Muscle layer of duodenum (tissue), 2 donors: ENCODE measurements at regions not wholly inside any gene's neighbourhood (a gene's known extent, or its start where the extent isn't known, plus 50 kb on each side); places are given as distances from the start of the nearest gene placed in this dataset.
"Not testable (repeated sequence)": the region's sequence is repeated elsewhere in the genome, so short reads cannot be mapped to it uniquely, and the experiment has no call there.

Experiments used
- H3K27ac ChIP-seq: one replicate; pipeline ENCODE4 v1.7.0; 2013; ENCODE audit warnings: mild to moderate bottlenecking, low read length
- H3K27me3 ChIP-seq: one replicate; pipeline ENCODE4 v1.7.0; 2013; ENCODE audit warnings: low read depth, mild to moderate bottlenecking, control low read depth, low read length
- H3K36me3 ChIP-seq, 2 donors: one replicate each; pipeline ENCODE4 v1.7.0; 2013; ENCODE audit warnings: low read length in 2 of 2, control low read depth in 1 of 2, mild to moderate bottlenecking in 1 of 2; ENCODE audit not compliant: insufficient read depth in 2 of 2, control insufficient read depth in 1 of 2
- H3K4me1 ChIP-seq, 2 donors: one replicate each; pipeline ENCODE4 v1.7.0; 2013; ENCODE audit warnings: low read length in 2 of 2, mild to moderate bottlenecking in 2 of 2, control low read depth in 1 of 2, moderate library complexity in 1 of 2; ENCODE audit not compliant: insufficient read depth in 2 of 2, control insufficient read depth in 1 of 2
- H3K4me3 ChIP-seq, 2 donors: one replicate each; pipeline ENCODE4 v1.7.0; 2013; ENCODE audit warnings: low read length in 2 of 2, low read depth in 1 of 2, mild to moderate bottlenecking in 1 of 2
- H3K9me3 ChIP-seq, 2 donors: one replicate each; pipeline ENCODE4 v1.7.0; 2013; ENCODE audit warnings: low read length in 2 of 2, control low read depth in 1 of 2, mild to moderate bottlenecking in 1 of 2; ENCODE audit not compliant: control insufficient read depth in 1 of 2
- donor health status: healthy.

DNA sequence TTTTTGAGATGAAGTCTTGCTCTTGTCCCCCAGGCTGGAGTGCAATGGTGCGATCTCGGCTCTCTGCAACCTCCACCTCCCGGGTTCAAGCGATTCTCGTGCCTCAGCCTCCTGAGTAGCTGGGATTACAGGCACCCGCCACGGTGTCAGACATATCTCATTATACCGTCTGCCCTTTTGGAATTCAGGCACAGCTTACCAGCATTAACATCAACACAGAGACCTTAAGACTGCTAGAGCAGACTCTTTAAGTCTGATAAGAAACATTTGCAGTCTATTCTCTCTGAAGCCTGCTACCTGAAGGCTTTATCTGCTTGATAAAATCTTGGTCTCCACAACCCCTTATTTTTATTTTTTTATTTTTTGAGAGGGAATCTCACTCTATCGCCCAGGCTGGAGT is 78.7 kb downstream of the SOWAHC start:
- H3K4me3 ChIP-seq, H3K27ac ChIP-seq, H3K9me3 ChIP-seq, H3K36me3 ChIP-seq, H3K27me3 ChIP-seq: not testable (repeated sequence)
- H3K4me1 ChIP-seq, result peaks cover 19 to 47% of the 10 kb centered on the region in 2 donors

GRCh38 chr2:109693292-109693691 is 79.1 kb downstream of the SOWAHC start:
- Histone ChIP-seq H3K27ac (peak overlapping the region; percentile 58), H3K4me1 (peaks cover 19 to 47% of the 10 kb centered on the region in 2 donors)
- H3K4me3 ChIP-seq, H3K9me3 ChIP-seq, H3K36me3 ChIP-seq, H3K27me3 ChIP-seq: not testable (repeated sequence)

- no peak overlapping the region for H3K4me3 ChIP-seq
- peak overlapping the region; percentile 58 for H3K27ac ChIP-seq
- H3K4me1 ChIP-seq, result peaks cover 19 to 47% of the 10 kb centered on the region in 2 donors
- no peaks in the 10 kb centered on the region for H3K36me3 ChIP-seq
- H3K27me3 ChIP-seq, result no peaks in the 10 kb centered on the region
- H3K9me3 ChIP-seq, result no peaks in the 10 kb centered on the region
Measured at GRCh38 chr2:109694190-109694589, 80.0 kb downstream of the SOWAHC start.

- Histone ChIP-seq H3K4me1 (peaks cover 15 to 47% of the 10 kb centered on the region in 2 donors), H3K27ac (no peak overlapping the region), H3K4me3 (no peak overlapping the region), H3K9me3 (no peaks in the 10 kb centered on the region), H3K36me3 (no peaks in the 10 kb centered on the region), H3K27me3 (no peaks in the 10 kb centered on the region)
Measured at GRCh38 chr2:109695290-109695689, 81.1 kb downstream of the SOWAHC start.

- H3K4me3 ChIP-seq, result no peak overlapping the region
- H3K27ac ChIP-seq, result peak overlapping the region; percentile 61
- no peaks in the 10 kb centered on the region for H3K27me3 ChIP-seq
Measured at GRCh38 chr2:109699646-109700045, 85.5 kb downstream of the SOWAHC start.

DNA sequence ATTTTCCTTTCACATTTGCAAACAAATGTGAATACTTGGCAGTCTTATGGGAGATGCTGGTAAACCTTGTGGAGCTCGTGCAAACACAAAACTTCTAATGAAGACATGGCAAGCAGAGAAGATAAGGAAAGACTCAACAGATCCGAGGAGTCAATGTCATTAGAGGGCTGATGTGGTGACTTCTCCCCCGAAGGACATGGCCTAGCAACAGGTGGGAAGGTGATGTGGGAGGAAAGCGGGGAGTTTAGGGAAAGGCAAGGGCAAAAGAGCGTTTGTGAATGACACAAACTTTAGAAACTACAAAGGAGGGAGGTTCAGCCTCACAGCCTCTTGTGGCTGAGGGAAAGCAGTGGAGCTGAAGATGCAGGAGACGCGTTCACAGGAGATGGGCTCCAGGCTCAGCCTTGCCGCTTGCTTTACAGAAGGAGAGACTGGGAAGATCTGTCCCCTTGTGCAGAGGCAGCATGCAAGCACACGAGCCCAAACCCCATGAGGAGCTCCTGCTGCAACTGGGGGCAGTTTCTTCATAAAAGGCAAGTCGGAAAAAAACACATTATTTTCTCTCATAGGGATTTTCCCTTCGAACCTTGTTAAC is 86.6 kb downstream of the SOWAHC start:
- no peak overlapping the region for H3K4me3 ChIP-seq
- no peak overlapping the region for H3K27ac ChIP-seq
- H3K36me3 ChIP-seq, result no peaks in the 10 kb centered on the region
- H3K4me1 ChIP-seq, result peaks cover 6 to 22% of the 10 kb centered on the region in 2 donors
- no peaks in the 10 kb centered on the region for H3K27me3 ChIP-seq
- no peaks in the 10 kb centered on the region for H3K9me3 ChIP-seq

More at GRCh38 chr2:109699646-109700045, 85.5 kb downstream of the SOWAHC start:
- Histone ChIP-seq H3K36me3 (no peaks in the 10 kb centered on the region), H3K9me3 (no peaks in the 10 kb centered on the region), H3K4me1 (peaks cover 6 to 23% of the 10 kb centered on the region in 2 donors)

GRCh38 chr2:109701362-109701761 is 87.2 kb downstream of the SOWAHC start:
- Histone ChIP-seq H3K4me3 (no peak overlapping the region), H3K27ac (no peak overlapping the region), H3K36me3 (no peaks in the 10 kb centered on the region), H3K9me3 (no peaks in the 10 kb centered on the region), H3K27me3 (no peaks in the 10 kb centered on the region), H3K4me1 (peaks cover 6 to 22% of the 10 kb centered on the region in 2 donors)

- no peak overlapping the region for H3K4me3 ChIP-seq
- no peaks in the 10 kb centered on the region for H3K27me3 ChIP-seq
- H3K27ac ChIP-seq, result no peak overlapping the region
- no peaks in the 10 kb centered on the region for H3K36me3 ChIP-seq
- peaks cover 6 to 22% of the 10 kb centered on the region in 2 donors for H3K4me1 ChIP-seq
- no peaks in the 10 kb centered on the region for H3K9me3 ChIP-seq
Measured at GRCh38 chr2:109702250-109702985, 88.3 kb downstream of the SOWAHC start.

DNA sequence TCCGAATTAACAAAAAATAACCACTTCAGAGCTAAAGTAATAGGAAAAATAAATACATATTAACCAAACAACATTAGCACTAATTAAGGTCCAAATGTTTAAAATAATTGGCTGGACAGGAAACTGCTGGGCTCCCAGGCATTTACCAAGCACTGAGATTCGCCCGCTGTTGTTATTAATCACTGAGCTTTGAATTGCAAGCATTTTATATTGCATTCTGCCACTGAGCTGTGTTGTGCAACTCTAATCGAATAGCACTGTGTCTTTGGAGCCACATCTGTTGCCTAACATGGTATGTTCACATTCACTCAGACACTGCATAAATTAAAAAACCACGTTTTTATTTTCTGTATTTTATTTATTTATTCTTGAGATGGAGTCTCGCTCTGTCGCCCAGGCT is 88.9 kb downstream of the SOWAHC start:
- no peak overlapping the region for H3K4me3 ChIP-seq
- H3K9me3 ChIP-seq, result no peaks in the 10 kb centered on the region
- H3K4me1 ChIP-seq, result peaks cover 6 to 22% of the 10 kb centered on the region in 2 donors
- no peak overlapping the region for H3K27ac ChIP-seq
- no peaks in the 10 kb centered on the region for H3K36me3 ChIP-seq
- H3K27me3 ChIP-seq, result no peaks in the 10 kb centered on the region

- H3K27ac ChIP-seq, result no peak overlapping the region
- peaks cover 6 to 19% of the 10 kb centered on the region in 2 donors for H3K4me1 ChIP-seq
- no peaks in the 10 kb centered on the region for H3K36me3 ChIP-seq
- no peaks in the 10 kb centered on the region for H3K27me3 ChIP-seq
- H3K4me3 ChIP-seq, result no peak overlapping the region
- no peaks in the 10 kb centered on the region for H3K9me3 ChIP-seq
Measured at GRCh38 chr2:109703798-109704197, 89.6 kb downstream of the SOWAHC start.

DNA sequence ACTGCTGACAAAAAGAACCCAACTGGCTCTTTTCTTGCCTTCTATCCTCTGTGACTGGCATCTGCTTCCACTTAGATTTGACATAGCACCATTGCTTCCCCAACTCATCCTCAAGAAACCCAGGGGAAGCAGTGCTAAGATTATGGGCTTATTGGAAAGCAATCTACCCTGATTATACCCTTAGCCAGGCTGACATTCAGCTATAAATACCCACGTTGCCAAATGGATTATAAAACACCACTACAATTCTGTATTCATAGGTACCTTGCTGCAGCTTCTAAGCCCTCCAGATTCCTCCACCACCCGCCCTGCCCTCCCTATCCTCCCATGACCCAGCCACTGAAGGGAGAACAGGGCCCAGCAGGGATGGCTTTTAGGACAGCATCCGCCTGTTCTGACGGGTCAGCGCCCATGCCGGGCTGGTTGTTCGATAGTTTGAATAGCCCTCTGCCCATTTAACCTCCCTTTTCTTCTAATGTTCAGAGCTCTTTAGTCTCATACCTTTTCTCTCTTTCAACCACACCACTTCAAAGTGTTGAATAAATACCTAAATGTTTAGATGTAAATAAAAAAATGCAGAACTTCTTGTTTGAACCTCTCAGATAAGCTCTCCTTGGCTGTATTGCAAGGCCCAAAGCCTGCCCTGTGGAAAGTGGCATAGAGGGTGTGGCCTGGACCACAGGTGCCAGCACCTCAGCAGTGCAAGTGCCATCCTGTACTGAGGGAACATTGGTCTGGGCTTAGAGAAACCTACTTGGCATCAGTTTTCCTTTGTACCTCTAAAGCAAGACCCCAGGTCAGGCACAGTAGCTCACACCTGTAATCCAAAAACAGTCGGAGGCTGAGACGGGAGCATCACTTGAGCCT is 86.6 kb upstream of the RGPD5 start:
- H3K4me1 ChIP-seq, result no peaks in the 10 kb centered on the region
- no peaks in the 10 kb centered on the region for H3K36me3 ChIP-seq
- H3K4me3 ChIP-seq, result no peak overlapping the region
- no peak overlapping the region for H3K27ac ChIP-seq
- H3K27me3 ChIP-seq, result no peaks in the 10 kb centered on the region
- H3K9me3 ChIP-seq, result no peaks in the 10 kb centered on the region
